HG03108 (cell line): ENCODE measurements at regions not wholly inside any gene's neighbourhood (a gene's known extent, or its start where the extent isn't known, plus 50 kb on each side); places are given as distances from the start of the nearest gene placed in this dataset.
"Not testable (repeated sequence)": the region's sequence is repeated elsewhere in the genome, so short reads cannot be mapped to it uniquely, and the experiment has no call there.

Experiments
- ATAC-seq: cut with Tn5 transposase; IDR thresholded peaks from one replicate; pipeline ENCODE4 v1.9.1; 2021; ENCODE audit warnings: moderate library complexity; ENCODE audit not compliant: unreplicated experiment

GRCh38 chr5:152607401-152608160 is 202.5 kb upstream of the NMUR2 start:
- ATAC-seq = no peak

DNA sequence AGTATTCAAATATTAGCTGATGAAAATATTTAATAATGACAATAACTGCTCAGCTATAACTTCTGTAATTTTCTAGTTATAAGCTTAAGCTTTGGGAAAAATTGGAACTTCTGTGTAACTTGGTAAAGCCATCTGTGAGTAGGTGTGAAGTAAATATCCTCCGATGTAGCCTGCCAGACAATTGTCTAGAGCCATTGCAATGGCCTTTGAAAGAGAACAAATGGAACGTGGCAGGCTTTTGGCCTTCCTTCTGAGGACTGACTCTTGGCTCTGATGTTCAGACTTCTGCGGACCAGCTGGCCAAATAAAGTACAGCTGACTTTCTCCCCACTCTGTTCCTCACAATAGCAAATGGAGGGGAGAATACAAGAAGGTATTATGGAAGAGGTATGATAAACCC is 203.4 kb upstream of the NMUR2 start:
- no peak for ATAC-seq

- ATAC-seq = no peak
These were observed 214.7 kb upstream of the NMUR2 start for GRCh38 chr5:152619756-152620155.

GRCh38 chr5:152622628-152623027 is 217.5 kb upstream of the NMUR2 start:
- ATAC-seq = no peak

DNA sequence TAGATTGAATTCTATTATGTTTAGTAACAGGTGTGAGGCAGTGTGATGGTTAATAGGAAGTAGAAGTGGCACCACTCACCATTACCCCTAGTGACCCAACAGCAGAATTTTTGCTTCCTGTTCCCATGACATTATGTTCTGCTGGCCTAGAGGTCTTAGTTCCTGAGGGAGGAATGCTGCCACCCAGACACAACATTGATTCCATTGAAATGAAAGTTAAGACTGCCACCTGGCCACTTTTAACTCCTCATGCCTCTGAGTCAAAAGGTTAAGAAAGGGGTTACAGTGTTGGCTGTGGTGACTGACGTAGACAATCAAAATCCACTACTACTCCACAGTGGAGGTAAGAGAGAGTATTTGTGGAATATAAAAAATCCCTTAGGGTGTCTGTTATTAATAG is 218.9 kb upstream of the NMUR2 start:
- no peak for ATAC-seq

DNA sequence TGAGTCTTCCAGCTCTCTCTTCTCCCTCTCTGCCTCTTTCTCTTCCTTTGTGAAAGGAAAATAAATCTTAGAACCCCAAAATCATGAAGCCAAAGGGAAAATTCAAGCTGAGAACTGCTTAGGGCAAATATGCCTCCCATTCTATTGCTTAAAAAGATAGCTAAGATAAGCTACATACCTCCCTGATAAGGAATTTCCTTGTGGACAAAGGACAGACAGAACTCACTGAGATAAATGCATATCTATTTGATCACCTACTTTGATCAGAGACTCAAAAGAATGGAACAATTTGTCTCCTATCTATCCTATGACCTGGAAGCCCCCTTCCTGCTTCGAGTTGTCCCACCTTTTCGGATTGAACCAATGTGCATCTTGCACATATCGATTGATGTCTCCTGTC is 220.6 kb upstream of the NMUR2 start:
- no peak for ATAC-seq

DNA sequence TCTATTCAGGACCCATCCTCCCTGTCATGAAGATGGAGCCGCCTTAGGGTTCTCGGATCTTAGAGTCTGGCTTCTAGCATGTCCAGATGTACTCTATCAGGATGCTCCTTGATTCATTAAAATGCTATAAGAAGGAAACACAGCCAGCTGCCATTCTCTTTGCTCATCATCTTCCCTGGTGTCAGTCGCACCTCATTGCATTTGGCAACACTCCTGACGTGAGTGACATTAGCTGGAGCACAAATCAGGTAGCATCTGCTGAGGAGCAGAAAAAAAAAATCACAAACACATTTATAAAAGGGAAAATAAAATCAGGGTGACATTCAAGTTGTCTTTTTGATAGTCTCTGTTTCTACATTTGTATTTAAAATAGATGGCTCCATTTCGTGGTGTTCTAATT is 226.1 kb upstream of the NMUR2 start:
- no peak for ATAC-seq

DNA sequence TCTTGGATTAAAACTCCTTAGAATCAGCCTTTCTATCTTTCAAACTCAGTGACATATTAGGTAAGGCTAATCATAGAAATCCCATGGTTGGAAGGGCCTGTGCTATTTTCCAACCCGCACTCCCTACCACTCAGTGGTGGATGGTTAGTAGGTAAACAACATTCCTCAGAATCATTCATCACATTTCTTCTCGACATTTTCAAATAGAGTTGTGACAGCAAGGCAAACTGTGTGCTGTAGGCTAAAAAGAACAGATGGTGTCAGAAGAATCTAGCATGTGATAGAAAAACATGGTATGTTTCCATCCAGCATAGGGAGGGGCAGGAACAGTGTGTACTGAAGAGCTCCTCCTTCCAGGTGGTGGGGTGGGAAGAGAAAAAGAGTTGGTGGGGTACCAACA is 227.3 kb upstream of the NMUR2 start:
- no peak for ATAC-seq

- ATAC-seq = no peak
These were observed 229.5 kb upstream of the NMUR2 start for GRCh38 chr5:152634586-152634985.

DNA sequence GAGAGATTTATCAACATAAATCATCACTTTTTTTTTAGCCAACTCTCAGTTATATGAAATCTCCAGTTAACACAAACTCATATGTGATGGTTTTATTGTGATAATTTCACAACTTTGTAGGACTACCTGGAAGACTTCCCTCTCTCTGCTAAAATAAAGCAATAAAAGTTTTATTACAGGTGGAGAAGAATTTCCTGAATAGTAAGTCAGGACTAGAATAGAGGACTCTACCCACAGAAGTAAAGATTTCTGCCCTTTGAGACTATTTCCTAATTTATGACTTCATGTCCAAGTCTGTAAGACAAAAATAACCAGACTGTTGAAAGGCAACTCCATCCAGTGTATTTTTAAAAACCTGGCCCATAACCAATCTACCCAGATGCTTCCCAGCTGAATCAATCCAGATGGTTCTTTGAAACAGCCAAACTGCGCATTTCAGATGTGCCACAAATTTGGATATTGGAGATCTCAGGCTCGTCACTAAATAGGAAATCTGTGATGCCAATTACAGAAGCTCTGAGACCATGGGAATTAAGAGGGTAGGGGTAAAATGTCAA is 234.0 kb upstream of the NMUR2 start:
- ATAC-seq = no peak

GRCh38 chr5:152641970-152642805 is 237.1 kb upstream of the NMUR2 start:
- no peak for ATAC-seq

- no peak for ATAC-seq
These were observed 237.8 kb upstream of the NMUR2 start for GRCh38 chr5:152642880-152643279.

- no peak for ATAC-seq
These were observed 239.1 kb upstream of the NMUR2 start for GRCh38 chr5:152644029-152644728.

GRCh38 chr5:152649609-152650008 is 244.5 kb upstream of the NMUR2 start:
- no peak for ATAC-seq

DNA sequence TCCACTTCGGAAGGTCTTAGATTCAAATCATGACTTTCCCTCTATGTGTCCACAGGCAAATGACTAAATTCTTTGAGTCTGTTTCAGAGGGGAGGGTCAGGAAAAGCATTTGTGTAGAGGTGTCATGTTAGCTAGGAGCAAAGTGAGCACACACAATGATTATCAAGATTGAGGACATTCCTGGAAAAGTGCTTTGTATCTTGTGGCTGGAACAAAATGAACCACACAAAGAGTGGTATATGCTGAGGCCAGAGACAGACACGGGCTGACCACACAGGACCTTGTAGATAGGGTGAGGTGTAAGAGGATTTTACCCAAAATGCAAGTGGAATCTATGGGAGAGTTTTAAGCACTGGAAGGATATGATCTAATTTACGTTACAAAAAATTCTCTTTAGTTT is 245.3 kb upstream of the NMUR2 start:
- no peak for ATAC-seq

- ATAC-seq = not testable (repeated sequence)
These were observed 254.4 kb upstream of the NMUR2 start for GRCh38 chr5:152659470-152659869.

GRCh38 chr5:152673601-152674000 is 268.5 kb upstream of the NMUR2 start:
- ATAC-seq = no peak

DNA sequence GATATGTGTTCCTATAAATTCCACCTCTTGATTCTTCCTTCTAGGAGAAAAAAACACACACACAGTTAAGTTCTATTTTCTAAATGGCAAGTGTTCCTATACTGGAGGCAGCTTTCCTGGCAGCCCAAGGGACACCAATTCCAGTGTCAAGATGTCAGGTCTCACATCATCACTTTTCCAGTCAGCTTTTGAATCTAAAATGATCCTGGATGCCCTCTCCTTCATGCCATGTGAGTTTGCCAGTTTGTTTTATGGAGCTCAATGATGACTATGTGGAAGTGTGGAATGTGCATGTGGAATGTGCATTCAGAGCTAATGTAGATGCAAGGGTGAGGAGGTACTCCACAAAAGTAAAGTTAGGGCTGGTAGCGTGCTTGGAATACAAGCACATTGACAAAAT is 269.3 kb upstream of the NMUR2 start:
- ATAC-seq = no peak

DNA sequence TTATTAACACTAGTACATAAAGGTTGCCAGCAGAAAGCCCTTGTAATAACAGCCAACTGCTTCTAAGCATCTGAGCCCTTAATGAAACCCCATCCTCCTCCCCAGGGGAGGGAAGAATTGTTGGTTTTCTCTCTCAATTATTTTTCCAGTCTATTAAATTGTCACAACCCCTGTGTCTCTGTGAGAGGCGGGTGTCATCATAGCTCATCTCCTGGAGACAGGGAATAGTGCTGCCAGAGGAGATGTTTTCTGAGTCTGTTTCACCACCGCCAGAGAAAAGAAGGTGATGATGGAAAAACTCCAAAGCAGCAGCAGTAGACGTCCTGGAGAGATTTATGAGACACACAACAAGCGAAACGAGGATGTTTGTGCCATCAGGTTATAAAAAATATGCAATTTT is 271.1 kb upstream of the NMUR2 start:
- no peak for ATAC-seq

DNA sequence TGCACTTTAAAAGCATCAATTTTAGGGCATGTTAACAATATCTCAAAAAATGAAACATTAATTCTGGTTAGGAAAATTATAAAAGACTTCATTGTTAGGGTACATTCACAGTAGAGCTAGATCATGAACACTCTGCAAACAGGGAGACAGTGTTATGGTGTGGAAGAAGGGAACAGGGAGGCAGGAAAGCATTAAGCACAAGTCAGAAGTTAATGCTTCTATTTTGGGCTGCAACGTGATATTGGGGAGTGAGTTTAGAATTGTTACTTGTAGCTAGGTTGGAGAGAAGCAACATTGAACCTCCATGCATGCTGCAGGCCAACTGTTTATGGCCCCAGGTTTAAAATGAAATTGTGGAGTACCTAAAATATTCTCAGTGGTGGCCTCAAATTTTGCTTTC is 278.1 kb upstream of the NMUR2 start:
- no peak for ATAC-seq

- ATAC-seq = no peak
These were observed 281.9 kb upstream of the NMUR2 start for GRCh38 chr5:152686931-152687330.
